ENCODE measurements at regions not wholly inside any gene's neighbourhood (a gene's known extent, or its start where the extent isn't known, plus 50 kb on each side); places are given as distances from the start of the nearest gene placed in this dataset.

DNA sequence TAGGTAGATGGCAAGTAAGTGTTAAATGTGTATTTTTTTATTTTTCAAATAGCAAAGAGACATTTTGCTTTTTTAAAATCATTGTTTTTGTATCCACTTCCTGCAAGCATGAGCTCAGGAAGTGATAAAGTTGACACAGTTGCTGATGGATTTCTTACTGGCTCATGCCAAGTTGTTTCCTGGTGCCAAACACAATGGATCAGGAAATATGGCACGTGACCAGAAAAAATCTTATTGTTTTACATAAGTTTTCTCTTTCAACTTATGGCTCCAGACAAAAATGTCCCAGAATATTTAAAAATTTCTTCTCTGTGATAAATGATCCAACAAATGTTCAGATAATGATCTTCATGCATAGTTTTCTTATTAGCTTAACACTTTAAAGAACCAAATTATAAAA lies 1279.1 kb upstream of the FLRT2 start:
- TF ChIP-seq, protein P1, sequence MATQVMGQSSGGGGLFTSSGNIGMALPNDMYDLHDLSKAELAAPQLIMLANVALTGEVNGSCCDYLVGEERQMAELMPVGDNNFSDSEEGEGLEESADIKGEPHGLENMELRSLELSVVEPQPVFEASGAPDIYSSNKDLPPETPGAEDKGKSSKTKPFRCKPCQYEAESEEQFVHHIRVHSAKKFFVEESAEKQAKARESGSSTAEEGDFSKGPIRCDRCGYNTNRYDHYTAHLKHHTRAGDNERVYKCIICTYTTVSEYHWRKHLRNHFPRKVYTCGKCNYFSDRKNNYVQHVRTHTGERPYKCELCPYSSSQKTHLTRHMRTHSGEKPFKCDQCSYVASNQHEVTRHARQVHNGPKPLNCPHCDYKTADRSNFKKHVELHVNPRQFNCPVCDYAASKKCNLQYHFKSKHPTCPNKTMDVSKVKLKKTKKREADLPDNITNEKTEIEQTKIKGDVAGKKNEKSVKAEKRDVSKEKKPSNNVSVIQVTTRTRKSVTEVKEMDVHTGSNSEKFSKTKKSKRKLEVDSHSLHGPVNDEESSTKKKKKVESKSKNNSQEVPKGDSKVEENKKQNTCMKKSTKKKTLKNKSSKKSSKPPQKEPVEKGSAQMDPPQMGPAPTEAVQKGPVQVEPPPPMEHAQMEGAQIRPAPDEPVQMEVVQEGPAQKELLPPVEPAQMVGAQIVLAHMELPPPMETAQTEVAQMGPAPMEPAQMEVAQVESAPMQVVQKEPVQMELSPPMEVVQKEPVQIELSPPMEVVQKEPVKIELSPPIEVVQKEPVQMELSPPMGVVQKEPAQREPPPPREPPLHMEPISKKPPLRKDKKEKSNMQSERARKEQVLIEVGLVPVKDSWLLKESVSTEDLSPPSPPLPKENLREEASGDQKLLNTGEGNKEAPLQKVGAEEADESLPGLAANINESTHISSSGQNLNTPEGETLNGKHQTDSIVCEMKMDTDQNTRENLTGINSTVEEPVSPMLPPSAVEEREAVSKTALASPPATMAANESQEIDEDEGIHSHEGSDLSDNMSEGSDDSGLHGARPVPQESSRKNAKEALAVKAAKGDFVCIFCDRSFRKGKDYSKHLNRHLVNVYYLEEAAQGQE (IDR thresholded peaks at IDR 0.05; ENCODE audit: insufficient read depth in 1 of 2, low read depth in 2 of 2, low read length in 2 of 2), result no peak
- TF ChIP-seq SIN3A (IDR thresholded peaks at IDR 0.05; ENCODE audit: borderline replicate concordance, insufficient read depth, low read length), result no peak
- no peak for TF ChIP-seq POLR2AphosphoS5 (IDR thresholded peaks at IDR 0.05; ENCODE audit: low read depth, low read length)
- TF ChIP-seq TAF1 (IDR thresholded peaks at IDR 0.05; ENCODE audit: borderline replicate concordance, insufficient read depth, low read length), result no peak
- no peak for TF ChIP-seq FOXP2 (optimal IDR thresholded peaks at IDR 0.05; ENCODE audit: borderline replicate concordance, extremely low read depth, extremely low read length, insufficient read depth)
